Breast epithelium (tissue), 4 donors: ENCODE measurements at regions not wholly inside any gene's neighbourhood (a gene's known extent, or its start where the extent isn't known, plus 50 kb on each side); places are given as distances from the start of the nearest gene placed in this dataset.

Source experiments
- DNase-seq, 2 donors: peaks; one replicate each; pipeline ENCODE4 v3.0.0-alpha.2; 2019; ENCODE audit warnings: low spot score in 2 of 2
- H3K27ac ChIP-seq, 2 donors: fragments of 200-600 bp; sonication (generic) in 1 of 2; one replicate each; pipeline ENCODE4 v1.5.1; 2016 to 2019; ENCODE audit warnings: mild to moderate bottlenecking in 1 of 2
- H3K27me3 ChIP-seq, 2 donors: fragments of 200-600 bp; sonication (generic) in 1 of 2; one replicate each; pipeline versions ENCODE4 v1.5.1 to v1.6.0; 2017 to 2019; ENCODE audit warnings: control low read depth in 1 of 2, mild to moderate bottlenecking in 1 of 2
- H3K36me3 ChIP-seq: fragments of 200-600 bp; one replicate; pipeline ENCODE4 v1.5.1; 2019
- H3K4me1 ChIP-seq, 2 donors: fragments of 200-600 bp; sonication (generic); one replicate each; pipeline ENCODE4 v1.5.1; 2016 to 2019; ENCODE audit warnings: control low read depth in 1 of 2
- H3K4me3 ChIP-seq, 3 donors: fragments of 200-600 bp; sonication (generic); 1 replicate in 2 of 3; 2 replicates in 1 of 3; pipeline ENCODE4 v1.5.1; 2016 to 2019; ENCODE audit warnings: mild to moderate bottlenecking in 3 of 3, moderate library complexity in 2 of 3
- H3K9me3 ChIP-seq, 2 donors: fragments of 200-600 bp; sonication (generic) in 1 of 2; one replicate each; pipeline ENCODE4 v1.5.1; 2016 to 2019; ENCODE audit warnings: control low read depth in 1 of 2
- POLR2A ChIP-seq: fragments of 450-650 bp; IDR thresholded peaks from one replicate; pipeline ENCODE4 v1.6.1; 2016; ENCODE audit warnings: antibody characterized with exemption, mild to moderate bottlenecking, moderate library complexity
- POLR2AphosphoS5 ChIP-seq, 3 donors: sonication (generic); formaldehyde crosslinking; IDR thresholded peaks; one replicate each; pipeline ENCODE4 v1.6.1; 2017; ENCODE audit warnings: antibody characterized with exemption in 3 of 3
- intact Hi-C: fragments of 100-400 bp; cut with DNase I; formaldehyde crosslinking; loops from one replicate; pipeline ENCODE4 v1.15.1; 2023; ENCODE audit warnings: low total_unique reads
- TF ChIP-seq, protein P1 (sequence below), 3 donors: fragments of 450-650 bp; IDR thresholded peaks; one replicate each; pipeline ENCODE4 v1.5.1; 2016 to 2017; ENCODE audit warnings: antibody characterized with exemption in 3 of 3, mild to moderate bottlenecking in 3 of 3, moderate library complexity in 3 of 3

- no peak overlapping the region for H3K4me3 ChIP-seq
- DNase-seq = no peak
- H3K9me3 ChIP-seq = no peaks in the 10 kb centered on the region
- intact Hi-C loops = no loop called here
- no peaks in the 10 kb centered on the region for H3K4me1 ChIP-seq
- TF ChIP-seq, protein P1, sequence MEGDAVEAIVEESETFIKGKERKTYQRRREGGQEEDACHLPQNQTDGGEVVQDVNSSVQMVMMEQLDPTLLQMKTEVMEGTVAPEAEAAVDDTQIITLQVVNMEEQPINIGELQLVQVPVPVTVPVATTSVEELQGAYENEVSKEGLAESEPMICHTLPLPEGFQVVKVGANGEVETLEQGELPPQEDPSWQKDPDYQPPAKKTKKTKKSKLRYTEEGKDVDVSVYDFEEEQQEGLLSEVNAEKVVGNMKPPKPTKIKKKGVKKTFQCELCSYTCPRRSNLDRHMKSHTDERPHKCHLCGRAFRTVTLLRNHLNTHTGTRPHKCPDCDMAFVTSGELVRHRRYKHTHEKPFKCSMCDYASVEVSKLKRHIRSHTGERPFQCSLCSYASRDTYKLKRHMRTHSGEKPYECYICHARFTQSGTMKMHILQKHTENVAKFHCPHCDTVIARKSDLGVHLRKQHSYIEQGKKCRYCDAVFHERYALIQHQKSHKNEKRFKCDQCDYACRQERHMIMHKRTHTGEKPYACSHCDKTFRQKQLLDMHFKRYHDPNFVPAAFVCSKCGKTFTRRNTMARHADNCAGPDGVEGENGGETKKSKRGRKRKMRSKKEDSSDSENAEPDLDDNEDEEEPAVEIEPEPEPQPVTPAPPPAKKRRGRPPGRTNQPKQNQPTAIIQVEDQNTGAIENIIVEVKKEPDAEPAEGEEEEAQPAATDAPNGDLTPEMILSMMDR (IDR thresholded peaks at IDR 0.05) = no peak
- H3K27ac ChIP-seq = no peak overlapping the region
- no peaks in the 10 kb centered on the region for H3K36me3 ChIP-seq
- H3K27me3 ChIP-seq = no peaks in the 10 kb centered on the region
These were observed 95.8 kb downstream of the PSMG1 start for GRCh38 chr21:39087238-39088030.

DNA sequence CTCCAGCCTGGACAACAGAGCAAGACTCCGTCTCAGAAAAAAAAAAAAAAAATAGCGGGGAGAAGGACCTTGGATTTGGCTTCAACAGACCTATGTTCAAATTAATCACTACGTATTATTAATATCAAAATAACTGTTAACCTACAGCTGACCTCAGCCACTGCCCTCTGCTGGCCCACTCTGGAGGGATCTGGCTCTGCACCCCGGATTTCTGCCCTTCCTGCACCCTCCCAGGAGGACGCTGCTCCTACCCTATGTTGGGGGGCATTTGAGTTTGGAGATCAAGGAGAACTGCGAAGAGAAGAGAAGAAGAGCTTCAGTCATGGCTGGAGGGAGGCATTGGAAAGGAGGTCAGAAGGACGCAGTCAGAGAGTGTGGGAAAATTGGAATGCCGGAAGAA is 96.7 kb downstream of the PSMG1 start:
- no peaks in the 10 kb centered on the region for H3K9me3 ChIP-seq
- H3K4me1 ChIP-seq = no peaks in the 10 kb centered on the region
- H3K4me3 ChIP-seq = no peak overlapping the region
- no peaks in the 10 kb centered on the region for H3K36me3 ChIP-seq
- H3K27ac ChIP-seq = no peak overlapping the region
- intact Hi-C loops = no loop called here
- no peak for DNase-seq
- H3K27me3 ChIP-seq = no peaks in the 10 kb centered on the region
- TF ChIP-seq POLR2AphosphoS5 (IDR thresholded peaks at IDR 0.05) = no peak
- TF ChIP-seq, protein P1 (IDR thresholded peaks at IDR 0.05) = no peak
- no peak for TF ChIP-seq POLR2A

GRCh38 chr21:39085843-39086405 is 97.3 kb downstream of the PSMG1 start:
- no peaks in the 10 kb centered on the region for H3K4me1 ChIP-seq
- no peaks in the 10 kb centered on the region for H3K9me3 ChIP-seq
- H3K27ac ChIP-seq = no peak overlapping the region
- H3K4me3 ChIP-seq = no peak overlapping the region
- no peaks in the 10 kb centered on the region for H3K36me3 ChIP-seq
- intact Hi-C loops = no loop called here
- no peaks in the 10 kb centered on the region for H3K27me3 ChIP-seq
- no peak for DNase-seq
- TF ChIP-seq POLR2A = no peak
- no peak for TF ChIP-seq POLR2AphosphoS5 (IDR thresholded peaks at IDR 0.05)
- TF ChIP-seq, protein P1 (IDR thresholded peaks at IDR 0.05) = no peak

DNA sequence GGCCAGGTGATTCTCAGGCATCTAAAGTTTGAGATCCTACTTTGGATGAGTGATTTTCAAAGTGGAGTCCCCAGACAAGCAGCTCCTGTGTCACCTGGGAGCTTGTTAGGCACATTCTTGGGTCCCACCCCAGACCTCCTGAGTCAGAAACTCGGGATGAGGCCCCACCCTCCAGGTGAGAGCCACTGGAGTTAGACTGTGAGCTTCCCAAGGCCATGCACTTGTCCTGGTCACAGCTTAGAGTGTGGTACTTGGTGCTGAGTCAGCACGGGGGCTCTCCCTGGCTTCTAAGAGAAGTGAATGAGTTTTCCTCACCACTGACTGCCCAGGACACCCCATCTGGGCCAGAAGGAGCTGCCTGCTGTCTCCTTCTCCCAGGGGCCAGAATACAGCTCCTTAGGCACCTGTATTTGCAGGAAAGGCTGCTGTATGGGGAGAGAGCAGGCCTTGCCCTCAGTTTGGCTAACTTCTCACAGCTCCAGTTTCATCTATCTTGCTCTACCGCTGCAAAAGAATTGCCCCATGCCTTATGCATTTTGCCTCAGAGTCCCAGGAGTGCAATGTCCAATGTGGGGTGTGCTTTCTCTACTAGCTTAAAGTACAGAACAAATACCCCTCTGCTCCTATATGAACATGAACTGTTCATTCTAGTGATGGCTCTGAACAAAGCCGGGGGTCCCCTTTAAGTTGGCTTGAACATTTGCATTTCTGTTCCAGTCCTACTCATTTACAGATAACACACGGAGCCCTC is 98.1 kb downstream of the PSMG1 start:
- Histone ChIP-seq H3K4me3 (no peak overlapping the region), H3K36me3 (no peaks in the 10 kb centered on the region), H3K27me3 (no peaks in the 10 kb centered on the region), H3K9me3 (no peaks in the 10 kb centered on the region), H3K4me1 (no peaks in the 10 kb centered on the region), H3K27ac (no peak overlapping the region)
- no peak for DNase-seq
- intact Hi-C loops = no loop called here
- TF ChIP-seq POLR2AphosphoS5 (IDR thresholded peaks at IDR 0.05) = no peak
- TF ChIP-seq, protein P1 (IDR thresholded peaks at IDR 0.05) = no peak
- TF ChIP-seq POLR2A = no peak

DNA sequence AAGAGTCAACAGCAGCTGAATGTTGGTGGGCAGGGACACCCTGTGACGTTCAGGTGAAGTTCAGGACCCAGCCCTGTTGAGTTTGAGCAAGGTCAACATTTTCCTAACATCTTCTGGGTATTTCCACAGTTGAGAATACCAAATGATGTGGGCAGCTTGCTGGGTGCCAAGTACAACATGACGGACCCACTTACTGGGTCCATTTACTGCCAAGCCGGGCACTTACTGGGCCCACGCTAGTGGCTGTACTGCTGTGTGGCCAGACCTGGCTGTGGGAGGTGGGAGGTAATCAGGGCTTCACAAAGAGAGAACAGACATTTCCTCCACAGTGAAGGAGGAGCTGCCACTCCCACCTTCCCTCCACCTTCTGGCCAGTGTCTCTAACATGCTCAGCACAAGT is 99.2 kb downstream of the PSMG1 start:
- no peaks in the 10 kb centered on the region for H3K9me3 ChIP-seq
- intact Hi-C loops = no loop called here
- no peaks in the 10 kb centered on the region for H3K4me1 ChIP-seq
- no peaks in the 10 kb centered on the region for H3K27me3 ChIP-seq
- no peaks in the 10 kb centered on the region for H3K36me3 ChIP-seq
- H3K4me3 ChIP-seq = no peak overlapping the region
- TF ChIP-seq, protein P1 (IDR thresholded peaks at IDR 0.05) = no peak
- no peak for TF ChIP-seq POLR2AphosphoS5 (IDR thresholded peaks at IDR 0.05)
- no peak for TF ChIP-seq POLR2A
- H3K27ac ChIP-seq = peak overlapping the region in 1 of 2 donors; percentile 21
- no peak for DNase-seq
